Psoas muscle (tissue), 7 donors: ENCODE measurements at regions not wholly inside any gene's neighbourhood (a gene's known extent, or its start where the extent isn't known, plus 50 kb on each side); places are given as distances from the start of the nearest gene placed in this dataset.

Experiments used
- ATAC-seq, 4 donors: fragments of 200-7000 bp; cut with Tn5 transposase; one replicate each; pipeline ENCODE4 v1.9.1; 2020; ENCODE audit warnings: moderate library complexity in 3 of 4, mild to moderate bottlenecking in 2 of 4
- DNase-seq, 2 donors: peaks; one replicate each; pipeline ENCODE4 v3.0.0-alpha.2; 2020
- H3K27ac ChIP-seq: fragments of 200-600 bp; one replicate; pipeline ENCODE4 v1.8.0; 2022
- H3K27me3 ChIP-seq, 3 donors: fragments of 200-600 bp in 1 of 3; one replicate each; pipeline versions ENCODE4 v1.6.1 to v1.8.0; 2013 to 2022; ENCODE audit warnings: low read length in 2 of 3, mild to moderate bottlenecking in 2 of 3, moderate library complexity in 1 of 3; ENCODE audit not compliant: insufficient read depth in 3 of 3
- H3K36me3 ChIP-seq, 2 donors: fragments of 200-600 bp in 1 of 2; one replicate each; pipeline versions ENCODE4 v1.6.1 to v1.8.0; 2013 to 2022; ENCODE audit warnings: low read depth in 1 of 2, mild to moderate bottlenecking in 1 of 2, moderate library complexity in 1 of 2; ENCODE audit not compliant: insufficient read depth in 1 of 2
- H3K4me1 ChIP-seq: fragments of 200-600 bp; one replicate; pipeline ENCODE4 v1.8.0; 2022
- H3K4me3 ChIP-seq: fragments of 200-600 bp; one replicate; pipeline ENCODE4 v1.8.0; 2022; ENCODE audit warnings: mild to moderate bottlenecking
- H3K9me3 ChIP-seq: fragments of 200-600 bp; one replicate; pipeline ENCODE4 v1.8.0; 2022
- WGBS, 3 donors: extraction: QIAGEN DNeasy Blood & Tissue Kit; methylation state at CpG; one replicate each; pipeline versions ENCODE4 v1.1.6 to v1.1.7; 2013; 5-methylcytosine and 5-hydroxymethylcytosine counted together
- intact Hi-C, 2 donors: fragments of 100-400 bp; cut with DNase I; formaldehyde crosslinking; loops; one replicate each; pipeline versions ENCODE4 v1.11.0 to v1.14.2; 2022
- TF ChIP-seq, protein P1 (sequence below): fragments of 200-600 bp; IDR thresholded peaks from one replicate; pipeline ENCODE4 v1.8.0; 2022; ENCODE audit warnings: antibody characterized with exemption
- donor health status: healthy with polysubstance abuse.
- donor health status: DM: no; HTN: no; CAD: no; lungs with moderate emphysema.
- donor health status: Bipolar disorder and iron deficiency.
- donor health status: healthy.
- donor health status: DM: yes; HTN: yes; CAD: no.
- donor health status: DM: no; HTN: no; CAD: no.
- donor health status: DM: yes; HTN: yes; CAD: no.

- Histone ChIP-seq H3K27ac (no peak overlapping the region), H3K9me3 (no peaks in the 10 kb centered on the region), H3K36me3 (no peaks in the 10 kb centered on the region), H3K4me1 (no peaks in the 10 kb centered on the region), H3K27me3 (no peaks in the 10 kb centered on the region), H3K4me3 (no peak overlapping the region)
- intact Hi-C loops = no loop called here
- 50 to 60% (median 56%) methylated on average over 3 of the region's 3 CpGs for WGBS, 3 donors
- no peak for ATAC-seq
- no peak for DNase-seq
- TF ChIP-seq, protein P1, sequence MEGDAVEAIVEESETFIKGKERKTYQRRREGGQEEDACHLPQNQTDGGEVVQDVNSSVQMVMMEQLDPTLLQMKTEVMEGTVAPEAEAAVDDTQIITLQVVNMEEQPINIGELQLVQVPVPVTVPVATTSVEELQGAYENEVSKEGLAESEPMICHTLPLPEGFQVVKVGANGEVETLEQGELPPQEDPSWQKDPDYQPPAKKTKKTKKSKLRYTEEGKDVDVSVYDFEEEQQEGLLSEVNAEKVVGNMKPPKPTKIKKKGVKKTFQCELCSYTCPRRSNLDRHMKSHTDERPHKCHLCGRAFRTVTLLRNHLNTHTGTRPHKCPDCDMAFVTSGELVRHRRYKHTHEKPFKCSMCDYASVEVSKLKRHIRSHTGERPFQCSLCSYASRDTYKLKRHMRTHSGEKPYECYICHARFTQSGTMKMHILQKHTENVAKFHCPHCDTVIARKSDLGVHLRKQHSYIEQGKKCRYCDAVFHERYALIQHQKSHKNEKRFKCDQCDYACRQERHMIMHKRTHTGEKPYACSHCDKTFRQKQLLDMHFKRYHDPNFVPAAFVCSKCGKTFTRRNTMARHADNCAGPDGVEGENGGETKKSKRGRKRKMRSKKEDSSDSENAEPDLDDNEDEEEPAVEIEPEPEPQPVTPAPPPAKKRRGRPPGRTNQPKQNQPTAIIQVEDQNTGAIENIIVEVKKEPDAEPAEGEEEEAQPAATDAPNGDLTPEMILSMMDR = no peak
These were observed 89.2 kb upstream of the ARGLU1 start for GRCh38 chr13:106657104-106657503.

DNA sequence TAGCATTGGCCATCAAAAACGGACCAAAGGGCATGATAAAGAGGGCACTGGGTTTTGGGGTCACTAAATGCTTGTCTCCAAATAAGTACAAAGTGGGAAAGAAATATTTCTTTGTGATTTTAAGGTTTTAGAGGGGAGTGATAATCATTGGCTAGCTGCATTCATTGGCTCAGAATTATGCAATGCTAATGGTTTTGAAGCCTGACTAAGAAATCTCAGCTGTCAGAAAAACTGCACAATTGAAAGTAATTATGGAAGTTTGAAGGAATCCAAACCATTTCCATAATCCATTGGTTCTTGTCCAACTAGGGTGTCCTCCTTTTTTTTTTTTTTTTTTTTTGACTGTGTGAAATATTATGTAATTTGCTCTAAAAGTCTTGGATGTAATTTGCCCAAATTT, 88.2 kb upstream of the ARGLU1 start:
- Histone ChIP-seq H3K4me1 (no peaks in the 10 kb centered on the region), H3K27ac (no peak overlapping the region), H3K4me3 (no peak overlapping the region), H3K36me3 (no peaks in the 10 kb centered on the region), H3K27me3 (no peaks in the 10 kb centered on the region), H3K9me3 (no peaks in the 10 kb centered on the region)
- intact Hi-C loops = no loop called here
- TF ChIP-seq, protein P1 = no peak
- WGBS, 3 donors = 34 to 58% (median 39%) methylated on average over 1 of the region's 1 CpG
- ATAC-seq = no peak
- no peak for DNase-seq

DNA sequence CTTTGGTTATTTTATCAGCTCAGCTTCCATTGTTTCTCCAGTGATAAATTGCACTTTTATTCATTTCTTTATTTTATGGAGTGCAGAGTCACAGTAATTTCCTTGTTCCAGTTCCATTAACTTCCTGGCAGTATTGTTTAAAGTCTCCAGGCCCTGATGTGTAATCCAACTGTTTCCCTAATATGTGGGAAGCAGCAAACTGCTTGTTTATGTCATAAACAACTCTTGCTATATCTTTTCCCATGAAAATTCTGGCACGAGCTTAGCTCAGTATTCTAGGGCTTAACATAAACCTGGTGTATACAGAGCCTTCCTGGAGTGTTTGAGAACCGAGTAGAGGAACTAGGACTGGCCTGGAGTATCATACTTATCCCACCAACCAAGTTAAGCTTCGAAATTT, 83.5 kb upstream of the ARGLU1 start:
- Histone ChIP-seq H3K4me1 (no peaks in the 10 kb centered on the region), H3K36me3 (no peaks in the 10 kb centered on the region), H3K4me3 (no peak overlapping the region), H3K27ac (peak overlapping the region; percentile 27), H3K9me3 (no peaks in the 10 kb centered on the region), H3K27me3 (no peaks in the 10 kb centered on the region)
- intact Hi-C loops = loop anchor here in 1 of 2 donors (1.0 kb wide), 1 partner anchor 30 kb away; no protein-coding TSS in a partner anchor
- ATAC-seq = no peak
- WGBS, 3 donors = 38 to 56% (median 43%) methylated on average over 3 of the region's 3 CpGs
- no peak for DNase-seq
- TF ChIP-seq, protein P1 = no peak

- Histone ChIP-seq H3K9me3 (no peaks in the 10 kb centered on the region), H3K27ac (peak overlapping the region; percentile 50), H3K27me3 (no peaks in the 10 kb centered on the region), H3K4me3 (no peak overlapping the region), H3K4me1 (no peaks in the 10 kb centered on the region), H3K36me3 (no peaks in the 10 kb centered on the region)
- DNase-seq (no peak), ATAC-seq (no peak)
- 92 to 94% (median 92%) methylated on average over 7 of the region's 7 CpGs for WGBS, 3 donors
- intact Hi-C loops = loop anchor here in 1 of 2 donors (1.0 kb wide), 1 partner anchor 31 kb away; no protein-coding TSS in a partner anchor
- TF ChIP-seq, protein P1 = no peak
These were observed 82.8 kb upstream of the ARGLU1 start for GRCh38 chr13:106650690-106651205.

GRCh38 chr13:106649495-106649894, 81.6 kb upstream of the ARGLU1 start:
- WGBS, 3 donors = 67 to 81% (median 71%) methylated on average over 4 of the region's 4 CpGs
- no peak for ATAC-seq
- TF ChIP-seq, protein P1 = no peak
- DNase-seq = no peak
- Histone ChIP-seq H3K4me1 (no peaks in the 10 kb centered on the region), H3K36me3 (no peaks in the 10 kb centered on the region), H3K27me3 (no peaks in the 10 kb centered on the region), H3K4me3 (no peak overlapping the region), H3K9me3 (no peaks in the 10 kb centered on the region), H3K27ac (no peak overlapping the region)
- intact Hi-C loops = no loop called here
